ENCODE measurements at regions not wholly inside any gene's neighbourhood (a gene's known extent, or its start where the extent isn't known, plus 50 kb on each side); places are given as distances from the start of the nearest gene placed in this dataset.

DNA sequence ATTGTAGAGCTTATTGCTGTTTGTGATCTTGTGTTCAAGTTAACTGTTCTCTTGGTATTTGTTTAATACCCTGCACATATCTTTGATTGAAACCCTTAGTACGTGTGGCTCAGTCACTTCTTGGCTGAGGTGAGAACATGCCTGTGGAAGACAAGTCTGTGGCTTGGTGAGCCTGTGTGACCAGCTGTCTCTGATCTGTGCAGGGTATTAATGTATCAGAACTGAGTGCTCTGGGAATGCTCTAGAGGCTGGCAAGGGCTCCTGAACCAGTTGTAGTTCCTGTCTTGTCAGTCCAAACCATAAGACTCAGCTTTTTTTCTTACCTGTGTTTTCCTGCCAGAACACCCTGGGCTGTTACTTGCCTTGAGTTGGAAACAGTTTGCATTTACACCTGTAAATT lies 52.4 kb upstream of the EPHA4 start:
- in situ Hi-C loops (cut with MboI; ENCODE audit: low pct_unique_long_range_greater_than_20kb, low sequenced_read_pairs, unreplicated experiment): no loop called here
- no peak for DNase-seq (ENCODE audit: low spot score)
- TF ChIP-seq CTCF (IDR thresholded peaks at IDR 0.05; ENCODE audit: extremely low read depth, insufficient read depth, missing control alignments): no peak
